ENCODE measurements at regions not wholly inside any gene's neighbourhood (a gene's known extent, or its start where the extent isn't known, plus 50 kb on each side); places are given as distances from the start of the nearest gene placed in this dataset.

DNA sequence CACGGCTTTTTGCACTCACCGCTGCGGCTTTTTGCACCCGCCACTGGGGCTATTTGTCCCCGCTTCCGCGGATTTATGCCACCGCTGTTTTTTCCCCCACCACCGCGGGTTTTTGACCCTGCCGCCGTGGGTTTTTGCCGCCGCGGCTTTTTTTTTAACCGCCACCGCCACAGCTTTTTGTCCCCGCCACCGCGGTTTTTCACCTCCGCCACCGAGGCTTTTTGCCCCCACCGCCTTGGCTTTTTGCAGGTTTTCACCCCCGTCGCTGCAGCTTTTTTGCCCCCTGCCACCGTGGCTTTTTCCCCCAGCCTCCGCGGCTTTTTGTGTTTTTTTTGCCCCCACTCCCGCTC is 2796.7 kb upstream of the TEKT4 start:
- TF ChIP-seq ZNF549 (CRISPR knock-in tag; IDR thresholded peaks at IDR 0.05) (no peak), ZNF20 (CRISPR knock-in tag; IDR thresholded peaks at IDR 0.05) (no peak), ELF3 (CRISPR knock-in tag; IDR thresholded peaks at IDR 0.05) (no peak), NKX3-1 (CRISPR knock-in tag; IDR thresholded peaks at IDR 0.05) (no peak), CEBPG (CRISPR knock-in tag; IDR thresholded peaks at IDR 0.05) (no peak)
- TF ChIP-seq, protein P1, sequence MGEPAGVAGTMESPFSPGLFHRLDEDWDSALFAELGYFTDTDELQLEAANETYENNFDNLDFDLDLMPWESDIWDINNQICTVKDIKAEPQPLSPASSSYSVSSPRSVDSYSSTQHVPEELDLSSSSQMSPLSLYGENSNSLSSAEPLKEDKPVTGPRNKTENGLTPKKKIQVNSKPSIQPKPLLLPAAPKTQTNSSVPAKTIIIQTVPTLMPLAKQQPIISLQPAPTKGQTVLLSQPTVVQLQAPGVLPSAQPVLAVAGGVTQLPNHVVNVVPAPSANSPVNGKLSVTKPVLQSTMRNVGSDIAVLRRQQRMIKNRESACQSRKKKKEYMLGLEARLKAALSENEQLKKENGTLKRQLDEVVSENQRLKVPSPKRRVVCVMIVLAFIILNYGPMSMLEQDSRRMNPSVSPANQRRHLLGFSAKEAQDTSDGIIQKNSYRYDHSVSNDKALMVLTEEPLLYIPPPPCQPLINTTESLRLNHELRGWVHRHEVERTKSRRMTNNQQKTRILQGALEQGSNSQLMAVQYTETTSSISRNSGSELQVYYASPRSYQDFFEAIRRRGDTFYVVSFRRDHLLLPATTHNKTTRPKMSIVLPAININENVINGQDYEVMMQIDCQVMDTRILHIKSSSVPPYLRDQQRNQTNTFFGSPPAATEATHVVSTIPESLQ (CRISPR knock-in tag; conservative IDR thresholded peaks at IDR 0.05) = no peak
- TF ChIP-seq, protein P2, sequence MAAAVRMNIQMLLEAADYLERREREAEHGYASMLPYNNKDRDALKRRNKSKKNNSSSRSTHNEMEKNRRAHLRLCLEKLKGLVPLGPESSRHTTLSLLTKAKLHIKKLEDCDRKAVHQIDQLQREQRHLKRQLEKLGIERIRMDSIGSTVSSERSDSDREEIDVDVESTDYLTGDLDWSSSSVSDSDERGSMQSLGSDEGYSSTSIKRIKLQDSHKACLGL (CRISPR knock-in tag; IDR thresholded peaks at IDR 0.05) = no peak
